ENCODE measurements at regions not wholly inside any gene's neighbourhood (a gene's known extent, or its start where the extent isn't known, plus 50 kb on each side); places are given as distances from the start of the nearest gene placed in this dataset.

DNA sequence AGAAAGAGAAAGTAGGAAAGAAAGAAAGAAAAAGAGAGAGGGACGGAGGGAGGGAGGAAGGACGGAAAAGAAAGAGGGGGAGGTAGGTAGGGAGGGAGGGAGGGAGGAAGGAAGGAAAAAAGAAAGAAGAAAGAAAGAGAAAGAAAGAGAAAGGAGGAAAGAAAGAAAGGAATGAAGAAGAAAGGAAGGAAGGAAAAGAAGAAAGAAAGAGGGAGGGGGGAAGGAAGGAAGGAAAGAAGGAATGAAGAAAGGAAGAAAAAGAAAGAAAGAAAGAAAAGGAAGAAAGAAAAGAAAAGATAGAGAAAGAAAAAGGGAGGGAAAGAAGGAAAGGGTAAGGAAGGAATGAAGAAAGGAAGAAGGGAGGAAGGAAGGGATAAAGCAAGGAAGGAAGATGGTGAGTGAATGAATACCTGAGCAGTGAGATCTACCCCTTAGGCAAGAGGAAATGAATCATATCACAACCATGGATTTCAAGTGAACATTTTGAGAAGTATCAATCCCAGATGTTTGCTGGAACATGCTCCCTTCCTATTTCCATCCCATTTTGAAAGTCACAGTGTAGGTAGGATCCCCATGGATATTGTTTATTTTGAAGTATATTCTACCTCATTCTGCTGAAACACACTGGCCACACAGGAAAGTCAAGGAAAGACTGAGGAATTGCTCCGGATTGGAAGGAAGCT is 639.4 kb upstream of the TBX3 start:
- peaks cover 0 to 1% (median under 1%) of the 10 kb centered on the region in 3 donors for H3K27me3 Mint-ChIP-seq (ENCODE audit: low read depth in 3 of 3)

GRCh38 chr12:115322275-115322674 is 638.3 kb upstream of the TBX3 start:
- Histone ChIP-seq H3K27me3 (ENCODE audit: control insufficient read depth in 2 of 2, insufficient read depth in 2 of 2, low read length in 2 of 2) (no peaks in the 10 kb centered on the region), H3K27ac (ENCODE audit: low read depth in 1 of 2, low read length in 2 of 2) (no peak overlapping the region), H2AFZ (ENCODE audit: insufficient read depth, low read depth, low read length, poor library complexity, severe bottlenecking) (no peak overlapping the region), H3K9ac (ENCODE audit: insufficient read depth, low read length, poor library complexity, severe bottlenecking) (no peak overlapping the region), H3K36me3 (replicated peaks in 1 of 2; ENCODE audit: control insufficient read depth in 1 of 2, insufficient read depth in 2 of 2, low read length in 2 of 2) (no peaks in the 10 kb centered on the region), H3K79me2 (ENCODE audit: insufficient read depth, low read length) (no peaks in the 10 kb centered on the region), H3K9me3 (replicated peaks in 1 of 2; ENCODE audit: control insufficient read depth in 1 of 2, insufficient read depth in 1 of 2, low read length in 2 of 2) (no peaks in the 10 kb centered on the region), H3K4me3 (replicated peaks in 1 of 3; ENCODE audit: low read depth in 2 of 3, low read length in 3 of 3) (no peak overlapping the region), H3K4me1 (ENCODE audit: control insufficient read depth in 1 of 2, insufficient read depth in 2 of 2, low read length in 2 of 2) (no peaks in the 10 kb centered on the region), H4K20me1 (ENCODE audit: insufficient read depth, low read length) (no peaks in the 10 kb centered on the region), H3K4me2 (replicated peaks; ENCODE audit: extremely low read depth, low read length, poor library complexity, severe bottlenecking) (no peak overlapping the region)
- DNase-seq = peak in 1 of 3 donors; percentile 25
- 38% methylated on average over 3 of the region's 4 CpGs for WGBS (ENCODE audit: insufficient coverage)
- TF ChIP-seq, protein P1, sequence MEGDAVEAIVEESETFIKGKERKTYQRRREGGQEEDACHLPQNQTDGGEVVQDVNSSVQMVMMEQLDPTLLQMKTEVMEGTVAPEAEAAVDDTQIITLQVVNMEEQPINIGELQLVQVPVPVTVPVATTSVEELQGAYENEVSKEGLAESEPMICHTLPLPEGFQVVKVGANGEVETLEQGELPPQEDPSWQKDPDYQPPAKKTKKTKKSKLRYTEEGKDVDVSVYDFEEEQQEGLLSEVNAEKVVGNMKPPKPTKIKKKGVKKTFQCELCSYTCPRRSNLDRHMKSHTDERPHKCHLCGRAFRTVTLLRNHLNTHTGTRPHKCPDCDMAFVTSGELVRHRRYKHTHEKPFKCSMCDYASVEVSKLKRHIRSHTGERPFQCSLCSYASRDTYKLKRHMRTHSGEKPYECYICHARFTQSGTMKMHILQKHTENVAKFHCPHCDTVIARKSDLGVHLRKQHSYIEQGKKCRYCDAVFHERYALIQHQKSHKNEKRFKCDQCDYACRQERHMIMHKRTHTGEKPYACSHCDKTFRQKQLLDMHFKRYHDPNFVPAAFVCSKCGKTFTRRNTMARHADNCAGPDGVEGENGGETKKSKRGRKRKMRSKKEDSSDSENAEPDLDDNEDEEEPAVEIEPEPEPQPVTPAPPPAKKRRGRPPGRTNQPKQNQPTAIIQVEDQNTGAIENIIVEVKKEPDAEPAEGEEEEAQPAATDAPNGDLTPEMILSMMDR (IDR thresholded peaks at IDR 0.05) = no peak
- Mint-ChIP-seq H3K4me1 (no peaks in the 10 kb centered on the region), H3K27ac (no peak overlapping the region), H3K27me3 (ENCODE audit: low read depth in 3 of 3) (peaks cover 0 to 1% (median 0%) of the 10 kb centered on the region in 3 donors), H3K36me3 (no peaks in the 10 kb centered on the region), H3K4me3 (no peak overlapping the region), H3K9me3 (peaks cover 0 to 6% (median 0%) of the 10 kb centered on the region in 7 donors)
- intact Hi-C loops (cut with micrococcal nuclease) = no loop called here

More for the DNA sequence above, 639.4 kb upstream of the TBX3 start:
- 48% methylated on average over 2 of the region's 3 CpGs for WGBS (ENCODE audit: insufficient coverage)
- intact Hi-C loops (cut with micrococcal nuclease) = no loop called here
- Histone ChIP-seq H3K4me1 (ENCODE audit: control insufficient read depth in 1 of 2, insufficient read depth in 2 of 2, low read length in 2 of 2) (no peaks in the 10 kb centered on the region), H3K27me3 (ENCODE audit: control insufficient read depth in 2 of 2, insufficient read depth in 2 of 2, low read length in 2 of 2) (no peaks in the 10 kb centered on the region), H3K4me3 (replicated peaks in 1 of 3; ENCODE audit: low read depth in 2 of 3, low read length in 3 of 3) (no peak overlapping the region), H3K79me2 (ENCODE audit: insufficient read depth, low read length) (no peaks in the 10 kb centered on the region), H4K20me1 (ENCODE audit: insufficient read depth, low read length) (no peaks in the 10 kb centered on the region), H3K27ac (ENCODE audit: low read depth in 1 of 2, low read length in 2 of 2) (no peak overlapping the region), H3K9ac (ENCODE audit: insufficient read depth, low read length, poor library complexity, severe bottlenecking) (no peak overlapping the region), H3K9me3 (replicated peaks in 1 of 2; ENCODE audit: control insufficient read depth in 1 of 2, insufficient read depth in 1 of 2, low read length in 2 of 2) (no peaks in the 10 kb centered on the region), H3K4me2 (replicated peaks; ENCODE audit: extremely low read depth, low read length, poor library complexity, severe bottlenecking) (no peak overlapping the region), H2AFZ (ENCODE audit: insufficient read depth, low read depth, low read length, poor library complexity, severe bottlenecking) (no peak overlapping the region), H3K36me3 (replicated peaks in 1 of 2; ENCODE audit: control insufficient read depth in 1 of 2, insufficient read depth in 2 of 2, low read length in 2 of 2) (no peaks in the 10 kb centered on the region)
- TF ChIP-seq, protein P1 (IDR thresholded peaks at IDR 0.05) = no peak
- DNase-seq = no peak
- Mint-ChIP-seq H3K9me3 (peaks cover 0 to 6% (median 0%) of the 10 kb centered on the region in 7 donors), H3K27ac (no peak overlapping the region), H3K4me1 (no peaks in the 10 kb centered on the region), H3K36me3 (no peaks in the 10 kb centered on the region), H3K4me3 (no peak overlapping the region)
